GM19463 (cell line): ENCODE measurements at regions not wholly inside any gene's neighbourhood (a gene's known extent, or its start where the extent isn't known, plus 50 kb on each side); places are given as distances from the start of the nearest gene placed in this dataset.

ENCODE experiments used
- ATAC-seq: cut with Tn5 transposase; IDR thresholded peaks from one replicate; pipeline ENCODE4 v1.9.1; 2021; ENCODE audit warnings: mild to moderate bottlenecking, moderate library complexity; ENCODE audit not compliant: unreplicated experiment

- ATAC-seq, result no peak
Observed at GRCh38 chr11:115665175-115665821, 161.1 kb upstream of the CADM1 start.

GRCh38 chr11:115664313-115664712 is 160.1 kb upstream of the CADM1 start:
- no peak for ATAC-seq

GRCh38 chr11:115663790-115664189 is 159.6 kb upstream of the CADM1 start:
- no peak for ATAC-seq

GRCh38 chr11:115660030-115660805 is 156.0 kb upstream of the CADM1 start:
- ATAC-seq, result no peak

- no peak for ATAC-seq
Observed at GRCh38 chr11:115659061-115659963, 155.1 kb upstream of the CADM1 start.

GRCh38 chr11:115657586-115657985 is 153.4 kb upstream of the CADM1 start:
- no peak for ATAC-seq

- no peak for ATAC-seq
Observed at GRCh38 chr11:115656669-115657068, 152.5 kb upstream of the CADM1 start.

GRCh38 chr11:115656041-115656440 is 151.8 kb upstream of the CADM1 start:
- ATAC-seq, result no peak

GRCh38 chr11:115654792-115655191 is 150.6 kb upstream of the CADM1 start:
- ATAC-seq, result no peak

- no peak for ATAC-seq
Observed at GRCh38 chr11:115653926-115654325, 149.7 kb upstream of the CADM1 start.

GRCh38 chr11:115653076-115653475 is 148.9 kb upstream of the CADM1 start:
- no peak for ATAC-seq

GRCh38 chr11:115652496-115652895 is 148.3 kb upstream of the CADM1 start:
- ATAC-seq, result no peak

GRCh38 chr11:115652094-115652493 is 147.9 kb upstream of the CADM1 start:
- no peak for ATAC-seq

- ATAC-seq, result no peak
Observed at GRCh38 chr11:115649461-115649860, 145.2 kb upstream of the CADM1 start.

- ATAC-seq, result no peak
Observed at GRCh38 chr11:115645631-115646317, 141.6 kb upstream of the CADM1 start.

- ATAC-seq, result no peak
Observed at GRCh38 chr11:115644856-115645255, 140.6 kb upstream of the CADM1 start.

GRCh38 chr11:115643549-115644270 is 139.5 kb upstream of the CADM1 start:
- ATAC-seq, result no peak

- ATAC-seq, result no peak
Observed at GRCh38 chr11:115642660-115643059, 138.4 kb upstream of the CADM1 start.

- no peak for ATAC-seq
Observed at GRCh38 chr11:115637599-115638241, 133.5 kb upstream of the CADM1 start.
